ENCODE measurements at regions not wholly inside any gene's neighbourhood (a gene's known extent, or its start where the extent isn't known, plus 50 kb on each side); places are given as distances from the start of the nearest gene placed in this dataset.

DNA sequence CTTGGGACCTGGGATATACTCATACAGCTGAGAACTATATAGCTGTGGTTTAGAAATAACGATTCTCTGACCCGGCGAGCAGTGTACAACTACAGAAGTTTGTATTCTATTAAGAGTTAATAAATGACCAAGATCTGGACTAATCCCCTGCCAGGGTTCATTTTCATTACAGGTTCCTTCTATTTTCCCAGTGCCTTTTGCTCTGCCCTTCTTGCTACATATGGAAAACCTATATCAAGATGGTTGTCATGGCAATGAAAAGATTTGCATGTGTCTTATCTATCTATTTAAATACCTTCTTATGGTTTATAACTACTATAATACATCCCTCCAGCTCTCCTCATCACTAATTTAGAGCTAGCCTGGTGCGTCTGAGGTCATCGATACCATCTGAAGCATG is 965.2 kb downstream of the BCL11A start:
- TF ChIP-seq CTCF (IDR thresholded peaks at IDR 0.05; ENCODE audit: low read length), result no peak
- TF ChIP-seq EZH2 (IDR thresholded peaks at IDR 0.05; ENCODE audit: borderline replicate concordance, low read length), result no peak

All from OCI-LY1 (cell line).